ENCODE measurements at regions not wholly inside any gene's neighbourhood (a gene's known extent, or its start where the extent isn't known, plus 50 kb on each side); places are given as distances from the start of the nearest gene placed in this dataset.
"Not testable (repeated sequence)": the region's sequence is repeated elsewhere in the genome, so short reads cannot be mapped to it uniquely, and the experiment has no call there.

DNA sequence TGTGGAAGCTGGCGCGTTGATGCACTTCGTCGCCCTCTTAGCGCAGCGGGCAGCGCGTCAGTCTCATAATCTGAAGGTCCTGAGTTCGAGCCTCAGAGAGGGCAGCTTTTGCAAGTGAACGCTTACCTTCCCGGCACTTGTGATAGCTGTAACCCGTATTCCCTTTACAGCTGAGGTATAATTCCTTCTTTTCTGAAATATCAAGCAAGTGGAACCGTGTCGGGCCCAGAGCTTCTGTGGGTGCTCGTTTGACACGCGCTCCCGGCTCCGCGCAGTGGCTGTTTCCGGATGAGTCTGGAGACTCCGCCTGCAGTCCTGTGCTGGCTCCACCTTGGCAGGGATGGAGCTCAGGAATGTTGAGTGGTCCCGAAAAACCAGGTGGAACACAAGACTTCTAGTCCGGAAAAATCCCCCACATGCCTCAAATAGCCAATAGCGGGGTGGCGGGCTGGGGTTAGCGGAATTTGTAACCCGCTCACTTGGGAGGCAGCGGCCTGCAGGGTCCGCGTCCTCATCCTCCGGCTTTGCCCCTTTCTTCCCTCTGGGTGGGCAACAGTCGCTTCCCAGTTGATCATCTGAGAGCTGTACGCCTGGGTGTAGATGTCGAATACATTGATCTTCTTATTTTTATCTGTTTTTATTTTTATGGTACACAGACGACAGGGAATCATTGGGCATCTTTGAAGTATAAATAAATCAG, 106.8 kb upstream of the ZNF322 start:
- H3K4me3 ChIP-seq; H3K36me3 ChIP-seq; H3K9me3 ChIP-seq (replicated peaks); H3K27me3 ChIP-seq; H3K27ac ChIP-seq; H3K4me1 ChIP-seq; DNase-seq: not testable (repeated sequence)

DNA sequence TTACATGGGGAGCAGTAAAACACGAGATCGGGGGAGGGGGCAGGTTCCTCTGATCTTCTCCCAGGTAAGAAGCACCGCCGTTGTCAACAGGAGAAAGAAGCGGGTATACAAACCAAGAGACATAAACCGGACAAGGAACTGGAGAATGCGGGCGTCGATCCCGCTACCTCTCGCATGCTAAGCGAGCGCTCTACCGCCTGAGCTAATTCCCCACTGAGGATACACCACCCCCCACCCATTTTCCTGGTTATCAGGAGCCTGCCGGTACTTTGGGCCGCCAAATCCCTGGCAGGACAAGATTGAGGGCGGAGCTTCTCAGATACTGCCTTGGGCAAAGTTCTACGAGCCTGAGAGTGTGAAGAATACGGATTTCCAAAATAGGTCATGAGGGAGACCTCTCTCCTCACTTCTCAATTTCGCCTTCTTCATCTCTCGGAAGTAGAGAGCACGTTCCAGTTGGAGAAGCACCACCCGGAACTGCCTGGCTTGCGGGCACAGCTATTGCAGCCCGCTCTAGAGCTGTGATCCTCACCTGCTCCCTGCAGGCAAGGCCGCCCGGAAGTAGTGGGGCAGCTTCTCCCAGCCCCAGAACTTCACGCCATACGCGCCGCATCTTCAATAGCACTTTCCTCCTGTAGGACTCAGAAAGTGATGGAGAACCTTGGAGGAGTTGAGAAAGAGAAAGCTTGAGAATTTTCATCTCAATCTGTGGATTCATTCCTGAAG, 111.6 kb upstream of the ZNF322 start:
- not testable (repeated sequence) for H3K27ac ChIP-seq; DNase-seq; H3K27me3 ChIP-seq; H3K9me3 ChIP-seq (replicated peaks); H3K4me1 ChIP-seq; H3K36me3 ChIP-seq; H3K4me3 ChIP-seq

DNA sequence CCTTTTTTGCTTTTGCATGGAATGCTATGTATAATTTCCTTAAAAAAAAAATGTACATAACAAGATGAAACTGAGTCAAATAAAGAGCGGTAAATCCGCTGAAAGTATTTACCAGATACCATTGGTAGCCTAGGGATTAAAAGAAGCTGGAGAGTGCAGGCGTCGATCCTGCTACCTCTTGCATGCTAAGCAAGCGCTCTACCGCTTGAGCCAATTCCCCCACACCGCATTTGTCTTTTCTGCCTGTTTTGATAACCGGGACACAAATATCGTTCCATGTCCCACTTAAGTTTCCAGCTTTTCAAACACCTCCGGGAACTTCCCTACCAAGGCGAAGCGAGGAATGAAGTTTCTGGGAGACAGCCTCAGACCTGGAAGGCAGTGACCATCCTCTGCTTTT, 113.9 kb upstream of the ZNF322 start:
- DNase-seq; H3K27me3 ChIP-seq; H3K4me1 ChIP-seq; H3K4me3 ChIP-seq; H3K36me3 ChIP-seq; H3K9me3 ChIP-seq (replicated peaks); H3K27ac ChIP-seq: not testable (repeated sequence)

DNA sequence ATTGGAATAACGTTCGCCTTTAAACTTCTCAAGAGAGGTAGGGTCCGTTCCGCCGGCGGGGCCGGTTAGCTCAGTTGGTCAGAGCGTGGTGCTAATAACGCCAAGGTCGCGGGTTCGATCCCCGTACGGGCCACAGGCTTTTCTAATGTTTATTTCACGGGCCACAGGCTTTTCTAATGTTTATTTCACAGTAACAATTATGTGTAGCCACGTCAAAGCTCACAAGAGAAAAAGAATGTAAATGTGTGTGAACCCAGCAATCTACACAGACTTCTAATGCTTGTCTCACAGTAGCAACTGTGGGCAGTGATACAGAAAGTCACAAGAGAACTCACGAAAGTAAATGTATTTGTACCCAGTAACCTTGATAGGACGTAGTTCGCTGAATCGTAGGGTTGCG, 121.0 kb upstream of the ZNF322 start:
- H3K27ac ChIP-seq, H3K27me3 ChIP-seq, H3K4me1 ChIP-seq: not testable (repeated sequence)

DNA sequence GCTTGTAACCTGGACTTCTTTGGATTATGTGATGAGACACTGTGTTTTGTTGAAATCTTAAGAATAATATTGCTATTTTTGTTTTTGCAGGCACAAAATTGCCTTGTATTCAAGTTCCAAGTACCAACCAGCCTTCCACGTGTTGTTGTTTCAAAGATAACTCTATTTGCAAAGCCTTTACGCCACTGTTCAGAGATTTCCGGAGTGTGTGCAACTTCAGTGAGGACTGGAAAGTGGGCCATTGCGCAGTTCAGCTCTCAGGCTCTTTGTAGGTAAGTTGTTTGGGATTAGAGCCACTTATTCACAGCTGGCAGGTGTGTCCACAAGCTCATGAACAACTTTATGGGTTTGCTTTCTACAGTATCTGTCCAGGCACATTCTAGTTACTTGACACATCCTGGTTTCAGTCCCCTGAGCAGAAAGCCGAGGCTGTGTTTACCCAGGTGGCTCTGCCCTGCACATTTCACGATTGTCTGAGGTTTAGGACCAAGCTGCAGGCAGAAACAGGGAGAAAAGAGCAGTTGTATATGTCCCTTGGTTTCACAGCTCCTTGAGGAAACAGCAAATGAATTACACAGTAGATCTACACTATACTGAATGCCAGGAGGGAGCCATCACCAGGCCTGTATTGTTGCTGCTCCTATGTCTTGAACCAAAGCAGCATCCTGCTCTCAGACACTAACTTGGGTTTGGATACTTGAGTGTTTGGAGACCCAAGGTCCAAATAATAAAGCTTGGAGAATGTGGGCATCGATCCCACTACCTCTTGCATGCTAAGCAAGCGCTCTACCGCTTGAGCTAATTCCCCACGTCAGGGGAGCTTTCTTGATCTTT, 136.1 kb upstream of the ZNF322 start:
- H3K4me3 ChIP-seq; H3K9me3 ChIP-seq (replicated peaks); H3K27me3 ChIP-seq; H3K4me1 ChIP-seq; H3K36me3 ChIP-seq; DNase-seq; H3K27ac ChIP-seq: not testable (repeated sequence)

More for the DNA sequence above, 121.0 kb upstream of the ZNF322 start:
- not testable (repeated sequence) for DNase-seq; H3K9me3 ChIP-seq (replicated peaks); H3K4me3 ChIP-seq; H3K36me3 ChIP-seq

DNA sequence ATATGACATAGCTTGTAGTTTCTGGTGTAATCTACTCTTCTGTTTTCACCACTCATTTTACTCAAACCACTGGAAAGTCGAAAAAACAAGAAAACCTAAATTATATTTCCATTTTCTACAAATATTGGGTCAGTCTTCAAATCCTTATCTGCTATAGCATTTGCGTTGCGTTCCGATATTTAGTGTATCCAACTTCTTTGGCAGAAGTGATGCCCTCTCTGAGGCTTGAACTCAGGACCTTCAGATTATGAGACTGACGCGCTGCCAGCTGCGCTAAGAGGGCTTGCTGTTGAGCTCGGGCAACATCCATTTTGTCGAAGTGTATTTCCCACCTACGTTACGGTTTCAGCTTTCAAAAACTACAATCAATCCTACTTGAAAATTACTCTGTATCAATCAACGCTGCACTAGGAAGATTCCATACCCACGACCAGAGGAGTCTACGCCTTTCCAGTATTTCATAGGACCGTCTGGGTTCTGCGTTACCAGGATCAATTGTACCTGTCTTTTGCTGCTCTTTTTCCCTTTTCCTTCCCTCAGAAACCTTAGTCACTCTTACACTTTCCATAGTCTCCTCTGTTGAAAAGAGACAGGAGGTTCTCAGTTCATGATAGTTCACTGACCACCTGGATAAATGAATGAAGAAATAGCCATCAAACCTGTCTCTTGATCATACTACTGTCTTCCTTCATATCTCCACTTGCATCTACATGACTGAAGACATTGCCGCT, 140.5 kb upstream of the ZNF322 start:
- H3K27ac ChIP-seq; H3K36me3 ChIP-seq; H3K4me1 ChIP-seq; H3K4me3 ChIP-seq; H3K9me3 ChIP-seq (replicated peaks); H3K27me3 ChIP-seq; DNase-seq: not testable (repeated sequence)

DNA sequence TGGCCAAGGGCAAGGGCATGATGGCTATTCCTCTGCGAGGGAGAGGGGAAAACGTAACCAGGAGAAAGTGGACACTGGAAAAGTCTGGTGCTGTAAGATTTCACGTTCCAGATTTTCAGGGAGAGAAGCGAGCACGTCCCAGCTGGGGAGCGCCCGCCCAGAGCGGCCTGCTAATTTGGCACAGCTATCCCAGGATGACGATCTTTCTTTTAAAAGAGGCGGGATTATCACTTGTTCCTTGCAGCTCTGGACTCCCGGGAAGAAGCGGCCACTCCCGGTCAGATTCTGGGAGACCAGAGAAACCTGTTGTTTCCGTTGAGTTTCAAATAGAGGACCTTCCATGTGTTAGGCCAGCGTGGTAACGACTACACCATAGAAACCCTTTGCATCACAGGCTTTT, 144.2 kb upstream of the ZNF322 start:
- not testable (repeated sequence) for H3K36me3 ChIP-seq; H3K27me3 ChIP-seq; H3K9me3 ChIP-seq (replicated peaks); H3K27ac ChIP-seq; H3K4me1 ChIP-seq; H3K4me3 ChIP-seq; DNase-seq

DNA sequence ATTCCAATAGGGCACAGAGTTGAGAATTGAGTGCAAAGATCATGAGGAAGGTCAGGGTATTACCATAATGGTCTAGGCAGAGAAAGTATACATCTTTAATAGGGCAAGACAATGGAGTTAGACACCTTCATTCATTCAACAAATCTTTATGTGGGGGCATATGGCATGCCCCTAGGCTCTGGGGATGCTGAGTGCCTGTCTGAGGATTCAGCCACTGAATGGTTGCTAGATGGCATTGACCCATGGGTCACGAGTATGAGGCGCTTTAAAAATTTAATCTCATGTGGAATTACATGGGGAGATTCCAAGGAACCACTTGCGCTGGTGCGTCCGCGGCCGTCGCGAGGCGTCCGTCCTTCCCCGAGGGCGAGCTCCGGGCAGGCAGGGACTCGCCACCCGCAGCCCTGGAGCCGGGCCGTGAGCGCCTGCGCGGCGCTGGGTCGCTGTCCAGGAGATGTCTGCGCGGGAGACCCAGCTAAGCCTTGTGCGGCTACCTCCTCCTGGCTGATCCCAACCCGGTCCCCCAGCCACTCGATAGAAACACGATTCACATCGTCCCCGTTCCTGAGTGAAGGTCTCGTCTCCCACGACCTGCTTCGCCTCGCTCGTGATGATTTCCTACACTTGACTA, 152.1 kb upstream of the ZNF322 start:
- not testable (repeated sequence) for H3K27me3 ChIP-seq; H3K9me3 ChIP-seq (replicated peaks); H3K27ac ChIP-seq; H3K4me3 ChIP-seq; H3K4me1 ChIP-seq; DNase-seq; H3K36me3 ChIP-seq

DNA sequence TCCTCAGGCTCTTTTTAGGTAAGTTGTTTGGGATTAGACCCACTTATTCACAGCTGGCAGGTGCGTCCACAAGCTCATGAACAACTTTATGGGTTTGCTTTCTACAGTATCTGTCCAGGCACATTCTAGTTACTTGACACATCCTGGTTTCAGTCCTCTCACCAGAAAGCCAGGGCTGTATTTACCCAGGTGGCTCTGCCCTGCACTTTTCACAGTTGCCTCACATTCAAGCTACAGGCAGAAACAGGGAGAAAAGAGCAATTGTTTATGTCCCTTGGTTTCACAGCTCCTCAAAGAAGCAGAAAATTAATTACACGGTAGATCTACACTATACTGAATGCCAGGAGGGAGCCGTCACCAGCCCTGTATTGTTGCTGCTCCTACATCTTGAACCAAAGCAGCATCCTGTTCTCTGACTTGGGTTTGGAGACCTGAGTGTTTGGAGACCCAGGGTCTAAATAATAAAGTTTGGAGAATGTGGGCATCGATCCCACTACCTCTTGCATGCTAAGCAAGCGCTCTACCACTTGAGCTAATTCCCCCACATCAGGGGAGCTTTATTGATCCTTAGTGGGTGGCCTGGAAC, 159.2 kb upstream of the ZNF322 start:
- H3K27me3 ChIP-seq; DNase-seq; H3K4me1 ChIP-seq; H3K36me3 ChIP-seq; H3K27ac ChIP-seq; H3K4me3 ChIP-seq; H3K9me3 ChIP-seq (replicated peaks): not testable (repeated sequence)

DNA sequence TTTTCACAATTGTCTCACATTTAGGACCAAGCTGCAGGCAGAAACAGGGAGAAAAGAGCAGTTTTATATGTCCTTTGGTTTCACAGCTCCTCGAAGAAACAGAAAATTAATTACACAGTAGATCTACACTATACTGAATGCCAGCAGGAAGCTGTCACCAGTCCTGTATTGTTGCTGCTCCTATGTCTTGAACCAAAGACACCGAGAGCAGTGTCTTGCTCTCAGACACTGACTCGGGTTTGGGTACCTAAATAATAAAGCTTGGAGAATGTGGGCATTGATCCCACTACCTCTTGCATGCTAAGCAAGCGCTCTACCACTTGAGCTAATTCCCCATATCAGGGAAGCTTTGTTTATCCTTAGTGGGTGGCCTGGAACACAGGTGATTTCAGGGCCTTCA, 168.4 kb upstream of the ZNF322 start:
- H3K4me3 ChIP-seq; H3K9me3 ChIP-seq (replicated peaks); H3K4me1 ChIP-seq; H3K27me3 ChIP-seq; H3K36me3 ChIP-seq; DNase-seq; H3K27ac ChIP-seq: not testable (repeated sequence)

DNA sequence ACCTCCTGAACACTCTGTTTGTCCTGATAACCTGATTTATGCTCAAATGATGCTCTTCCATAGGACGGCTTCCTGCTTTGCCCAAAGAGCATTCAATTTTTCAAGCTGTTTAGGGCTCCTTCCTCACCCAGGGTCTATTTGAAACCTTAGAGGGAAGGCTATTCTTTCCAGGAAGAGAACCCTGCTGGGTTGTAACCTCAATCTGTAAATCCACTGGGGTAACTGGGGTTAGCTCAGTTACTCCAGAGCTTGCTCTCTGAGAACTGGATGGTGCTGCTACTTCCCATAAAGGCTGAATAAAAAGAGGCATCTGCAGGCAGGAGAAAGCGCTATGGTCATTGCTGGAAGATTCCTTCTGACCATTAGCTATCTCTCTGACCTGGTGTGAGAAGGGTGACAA, 169.9 kb upstream of the ZNF322 start:
- H3K4me1 ChIP-seq; H3K36me3 ChIP-seq; H3K9me3 ChIP-seq (replicated peaks); H3K4me3 ChIP-seq; DNase-seq; H3K27me3 ChIP-seq; H3K27ac ChIP-seq: not testable (repeated sequence)

DNA sequence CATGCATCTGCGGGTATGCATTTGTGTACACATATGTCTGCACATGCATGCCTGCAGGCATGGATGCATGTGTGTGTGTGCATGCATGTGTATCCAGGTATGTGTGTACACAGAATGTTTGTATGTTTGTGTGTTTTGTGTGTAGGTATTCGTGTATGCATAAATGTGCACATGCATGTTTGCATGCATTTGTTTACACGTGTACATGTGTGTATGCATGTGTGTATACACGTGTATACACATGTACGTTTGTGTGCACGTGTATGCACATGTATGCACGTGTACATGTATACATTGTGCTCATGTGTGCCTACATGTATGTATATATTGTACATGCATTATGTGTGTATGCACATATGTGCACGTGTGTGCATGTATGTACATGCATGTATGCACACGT, 171.4 kb upstream of the ZNF322 start:
- not testable (repeated sequence) for H3K27ac ChIP-seq; H3K36me3 ChIP-seq; DNase-seq; H3K27me3 ChIP-seq; H3K9me3 ChIP-seq (replicated peaks); H3K4me1 ChIP-seq; H3K4me3 ChIP-seq

DNA sequence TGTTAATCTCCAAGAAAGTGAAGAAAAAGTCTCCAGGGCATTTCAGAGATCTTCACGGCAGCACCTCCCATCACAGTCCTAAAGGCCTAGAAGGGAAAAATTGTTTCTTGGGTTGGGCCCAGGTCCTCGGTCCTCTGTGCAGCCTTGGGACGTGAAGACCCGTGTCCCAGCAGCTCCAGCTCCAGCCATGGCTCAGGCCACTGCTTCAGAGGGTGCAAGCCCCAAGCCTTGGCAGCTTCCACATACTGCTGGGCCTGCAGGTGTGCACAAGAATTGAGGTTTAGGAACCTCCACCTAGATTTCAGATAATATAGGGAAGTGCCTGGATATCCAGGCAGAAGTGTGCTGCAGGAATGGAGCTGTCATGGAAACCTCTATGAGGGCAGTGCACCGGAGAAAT, 176.2 kb upstream of the ZNF322 start:
- not testable (repeated sequence) for H3K9me3 ChIP-seq (replicated peaks); H3K27me3 ChIP-seq; H3K4me3 ChIP-seq; H3K36me3 ChIP-seq; DNase-seq; H3K4me1 ChIP-seq; H3K27ac ChIP-seq

DNA sequence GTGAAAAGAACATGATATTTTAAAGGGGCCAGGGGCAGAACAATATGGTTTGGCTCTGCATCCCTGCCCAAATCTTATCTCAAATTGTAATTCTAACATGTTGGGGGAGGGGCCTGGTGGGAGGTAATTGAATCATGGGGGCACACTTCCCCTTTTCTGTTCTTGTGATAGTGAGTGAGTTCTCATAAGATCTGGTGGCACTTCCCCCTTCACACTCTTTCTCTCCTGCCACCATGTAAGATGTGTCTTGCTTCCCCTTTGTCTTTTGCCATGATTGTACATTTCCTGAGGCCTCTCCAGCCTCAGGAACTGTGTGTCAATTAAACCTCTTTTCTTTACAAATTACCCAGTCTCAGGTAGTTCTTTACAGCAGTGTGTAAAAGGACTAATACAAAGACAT, 177.1 kb upstream of the ZNF322 start:
- H3K9me3 ChIP-seq (replicated peaks); H3K27ac ChIP-seq; H3K4me3 ChIP-seq; H3K36me3 ChIP-seq; H3K27me3 ChIP-seq; DNase-seq; H3K4me1 ChIP-seq: not testable (repeated sequence)
